ENCODE measurements at regions not wholly inside any gene's neighbourhood (a gene's known extent, or its start where the extent isn't known, plus 50 kb on each side); places are given as distances from the start of the nearest gene placed in this dataset.

- no peak for TF ChIP-seq POLR2A (IDR thresholded peaks at IDR 0.05)
- no peak for TF ChIP-seq CTCF (IDR thresholded peaks at IDR 0.05)
Observed at GRCh38 chr2:237170020-237170419, 84.3 kb downstream of the COPS8 start.

All from transverse colon (tissue), 3 donors.